PFSK-1 (cell line): ENCODE measurements at regions not wholly inside any gene's neighbourhood (a gene's known extent, or its start where the extent isn't known, plus 50 kb on each side); places are given as distances from the start of the nearest gene placed in this dataset.

ENCODE experiments used
- FOXP2 ChIP-seq: optimal IDR thresholded peaks from 2 replicates; pipeline ENCODE3; 2011; ENCODE audit warnings: borderline replicate concordance, control low read depth, inconsistent platforms; ENCODE audit not compliant: insufficient read depth; ENCODE audit errors: extremely low read length, extremely low read depth
- POLR2AphosphoS5 ChIP-seq: IDR thresholded peaks from 2 replicates; pipeline ENCODE4 v1.6.1; 2012; ENCODE audit warnings: low read depth, mild to moderate bottlenecking, control low read depth, low read length, moderate library complexity
- REST ChIP-seq, 2 experiments: IDR thresholded peaks; 2 replicates each; pipeline versions ENCODE4 v1.6.1 to v1.8.0; 2011 to 2012; ENCODE audit warnings: low read depth in 2 of 2, low read length in 2 of 2, control low read depth in 1 of 2, inconsistent platforms in 1 of 2, mild to moderate bottlenecking in 1 of 2, moderate library complexity in 1 of 2; ENCODE audit not compliant: insufficient read depth in 1 of 2
- SIN3A ChIP-seq: IDR thresholded peaks from 2 replicates; pipeline ENCODE4 v1.6.1; 2012; ENCODE audit warnings: mild to moderate bottlenecking, low read length, moderate library complexity, borderline replicate concordance; ENCODE audit not compliant: insufficient read depth
- TAF1 ChIP-seq: IDR thresholded peaks from 2 replicates; pipeline ENCODE4 v1.6.1; 2012; ENCODE audit warnings: low read length, control low read depth, borderline replicate concordance; ENCODE audit not compliant: insufficient read depth

GRCh38 chr20:12293900-12294299, 376.2 kb downstream of the BTBD3 start:
- TF ChIP-seq POLR2AphosphoS5 (no peak), SIN3A (no peak), TAF1 (no peak), REST (IDR thresholded peaks at IDR 0.05; ENCODE audit: insufficient read depth in 1 of 2, low read depth in 2 of 2, low read length in 2 of 2) (no peak), FOXP2 (no peak)
